ENCODE measurements at regions not wholly inside any gene's neighbourhood (a gene's known extent, or its start where the extent isn't known, plus 50 kb on each side); places are given as distances from the start of the nearest gene placed in this dataset.

GRCh38 chr4:189440716-189441115 is 500.0 kb upstream of the FRG1 start:
- H3K27ac ChIP-seq (ENCODE audit: extremely low read depth, low read depth, low read length), result no peak overlapping the region
- no peaks in the 10 kb centered on the region for H3K4me1 ChIP-seq (ENCODE audit: control insufficient read depth, insufficient read depth, low read length)
- H3K36me3 ChIP-seq (ENCODE audit: control insufficient read depth in 2 of 2, insufficient read depth in 1 of 2, low read length in 2 of 2), result no peaks in the 10 kb centered on the region
- no peak overlapping the region for H3K4me3 ChIP-seq (ENCODE audit: low read depth, low read length)
- ChIA-PET CTCF (no interaction called here), POLR2A (no interaction called here)
- H3K9me3 ChIP-seq (ENCODE audit: control insufficient read depth, insufficient read depth, low read depth, low read length), result no peaks in the 10 kb centered on the region
- TF ChIP-seq SALL2 (tag by site-specific recombination; IDR thresholded peaks at IDR 0.05; ENCODE audit: borderline replicate concordance), result no peak
- TF ChIP-seq ZNF24 (tag by site-specific recombination; IDR thresholded peaks at IDR 0.05), result no peak
- TF ChIP-seq ZBTB11 (tag by site-specific recombination; conservative IDR thresholded peaks at IDR 0.05; ENCODE audit: low read depth), result no peak
- no peak for TF ChIP-seq ZNF518A (tag by site-specific recombination; conservative IDR thresholded peaks at IDR 0.05; ENCODE audit: low read depth)
- TF ChIP-seq SP2 (tag by site-specific recombination; IDR thresholded peaks at IDR 0.05), result no peak
- no peak for TF ChIP-seq ZBTB8A (tag by site-specific recombination; IDR thresholded peaks at IDR 0.05)
- TF ChIP-seq ZNF114 (tag by site-specific recombination; IDR thresholded peaks at IDR 0.05), result no peak

DNA sequence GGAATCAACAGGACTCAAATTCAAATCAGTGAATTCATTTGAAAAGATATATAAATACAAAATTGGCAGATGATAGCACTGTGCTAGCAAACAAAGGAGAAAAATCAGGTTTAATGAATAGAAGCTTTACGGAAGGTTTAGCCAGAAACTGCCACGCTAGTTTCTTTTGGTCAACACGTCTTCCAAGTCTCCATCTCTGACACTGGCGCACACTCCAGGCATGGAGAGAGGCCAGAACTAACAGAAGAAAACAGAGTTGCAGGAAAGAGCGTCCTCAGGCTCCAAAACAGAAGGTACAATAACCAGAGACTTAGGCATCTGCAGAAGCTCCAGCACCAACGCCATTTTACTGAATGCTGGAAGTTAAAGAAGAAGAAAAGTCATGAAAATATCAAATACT is 497.3 kb upstream of the FRG1 start:
- POLR2A ChIA-PET, result no interaction called here

GRCh38 chr4:189445613-189446012 is 495.1 kb upstream of the FRG1 start:
- Histone ChIP-seq H3K9me3 (ENCODE audit: control insufficient read depth, insufficient read depth, low read depth, low read length) (no peaks in the 10 kb centered on the region), H3K4me3 (ENCODE audit: low read depth, low read length) (no peak overlapping the region), H3K4me1 (ENCODE audit: control insufficient read depth, insufficient read depth, low read length) (no peaks in the 10 kb centered on the region), H3K27ac (ENCODE audit: extremely low read depth, low read depth, low read length) (no peak overlapping the region), H3K36me3 (ENCODE audit: control insufficient read depth in 2 of 2, insufficient read depth in 1 of 2, low read length in 2 of 2) (no peaks in the 10 kb centered on the region)
- ChIA-PET CTCF (interaction anchor here (1.0 kb wide), 1 partner anchor 9 kb away, joined by 3 read pairs; no protein-coding TSS in a partner anchor), POLR2A (no interaction called here)
- no peak for TF ChIP-seq GLI2 (tag by site-specific recombination; IDR thresholded peaks at IDR 0.05; ENCODE audit: borderline replicate concordance, low read depth)

More for the DNA sequence above, 497.3 kb upstream of the FRG1 start:
- Histone ChIP-seq H3K4me3 (ENCODE audit: low read depth, low read length) (no peak overlapping the region), H3K4me1 (ENCODE audit: control insufficient read depth, insufficient read depth, low read length) (no peaks in the 10 kb centered on the region), H3K27ac (ENCODE audit: extremely low read depth, low read depth, low read length) (no peak overlapping the region), H3K9me3 (ENCODE audit: control insufficient read depth, insufficient read depth, low read depth, low read length) (no peaks in the 10 kb centered on the region), H3K36me3 (ENCODE audit: control insufficient read depth in 2 of 2, insufficient read depth in 1 of 2, low read length in 2 of 2) (no peaks in the 10 kb centered on the region)
- TF ChIP-seq ZSCAN23 (tag by site-specific recombination; IDR thresholded peaks at IDR 0.05) (no peak), ZNF747 (tag by site-specific recombination; IDR thresholded peaks at IDR 0.05) (no peak), BCL11B (tag by site-specific recombination; IDR thresholded peaks at IDR 0.05; ENCODE audit: low read depth) (no peak), OSR2 (tag by site-specific recombination; IDR thresholded peaks at IDR 0.05) (no peak)
- TF ChIP-seq, protein P1, sequence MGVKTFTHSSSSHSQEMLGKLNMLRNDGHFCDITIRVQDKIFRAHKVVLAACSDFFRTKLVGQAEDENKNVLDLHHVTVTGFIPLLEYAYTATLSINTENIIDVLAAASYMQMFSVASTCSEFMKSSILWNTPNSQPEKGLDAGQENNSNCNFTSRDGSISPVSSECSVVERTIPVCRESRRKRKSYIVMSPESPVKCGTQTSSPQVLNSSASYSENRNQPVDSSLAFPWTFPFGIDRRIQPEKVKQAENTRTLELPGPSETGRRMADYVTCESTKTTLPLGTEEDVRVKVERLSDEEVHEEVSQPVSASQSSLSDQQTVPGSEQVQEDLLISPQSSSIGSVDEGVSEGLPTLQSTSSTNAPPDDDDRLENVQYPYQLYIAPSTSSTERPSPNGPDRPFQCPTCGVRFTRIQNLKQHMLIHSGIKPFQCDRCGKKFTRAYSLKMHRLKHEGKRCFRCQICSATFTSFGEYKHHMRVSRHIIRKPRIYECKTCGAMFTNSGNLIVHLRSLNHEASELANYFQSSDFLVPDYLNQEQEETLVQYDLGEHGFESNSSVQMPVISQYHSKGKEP (tag by site-specific recombination; IDR thresholded peaks at IDR 0.05), result no peak
- CTCF ChIA-PET, result no interaction called here
